Mucosa of rectum (tissue), 2 donors: ENCODE measurements at regions not wholly inside any gene's neighbourhood (a gene's known extent, or its start where the extent isn't known, plus 50 kb on each side); places are given as distances from the start of the nearest gene placed in this dataset.

ENCODE experiments used
- H3K27ac ChIP-seq, 2 donors: one replicate each; pipeline ENCODE4 v1.7.0; 2013; ENCODE audit warnings: inconsistent platforms in 2 of 2, low read depth in 2 of 2, low read length in 2 of 2
- H3K27me3 ChIP-seq, 2 donors: one replicate each; pipeline ENCODE4 v1.7.0; 2013; ENCODE audit warnings: low read length in 2 of 2; ENCODE audit not compliant: control insufficient read depth in 2 of 2, insufficient read depth in 2 of 2
- H3K36me3 ChIP-seq, 2 donors: one replicate each; pipeline ENCODE4 v1.7.0; 2013; ENCODE audit warnings: low read length in 2 of 2; ENCODE audit not compliant: control insufficient read depth in 2 of 2, insufficient read depth in 2 of 2
- H3K4me1 ChIP-seq, 2 donors: one replicate each; pipeline ENCODE4 v1.7.0; 2013; ENCODE audit warnings: low read length in 2 of 2, mild to moderate bottlenecking in 1 of 2; ENCODE audit not compliant: control insufficient read depth in 2 of 2, insufficient read depth in 2 of 2
- H3K4me3 ChIP-seq, 2 donors: one replicate each; pipeline ENCODE4 v1.7.0; 2013; ENCODE audit warnings: low read length in 2 of 2
- H3K9ac ChIP-seq, 2 donors: one replicate each; pipeline ENCODE4 v1.7.0; 2013; ENCODE audit warnings: low read length in 2 of 2, low read depth in 1 of 2, mild to moderate bottlenecking in 1 of 2
- H3K9me3 ChIP-seq, 2 donors: one replicate each; pipeline ENCODE4 v1.7.0; 2013; ENCODE audit warnings: low read length in 2 of 2; ENCODE audit not compliant: control insufficient read depth in 2 of 2
- donor health status: healthy.
- donor health status: Normal muscosa, but diverticular disease.

DNA sequence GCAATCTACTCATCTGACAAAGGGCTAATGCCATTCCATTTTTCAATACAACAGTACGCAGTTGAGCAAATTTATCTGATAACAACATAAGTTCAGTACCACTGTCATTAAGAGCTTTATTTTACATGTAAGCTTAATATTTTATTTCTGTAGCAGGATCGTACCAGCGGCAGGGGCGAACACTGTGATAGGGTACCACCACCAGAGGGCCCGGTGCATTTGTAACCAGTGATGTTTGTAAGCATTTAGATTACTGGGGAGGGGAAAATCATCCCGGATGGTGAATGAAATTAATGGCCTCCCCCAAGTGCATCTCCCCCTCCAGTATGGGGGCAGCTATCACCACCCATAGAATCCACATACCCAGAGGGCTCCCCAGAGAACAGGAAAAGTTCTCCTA, 179.0 kb downstream of the ADGRA3 start:
- H3K4me1 ChIP-seq: no peaks in the 10 kb centered on the region
- no peaks in the 10 kb centered on the region for H3K36me3 ChIP-seq
- H3K27me3 ChIP-seq: no peaks in the 10 kb centered on the region
- no peak overlapping the region for H3K9ac ChIP-seq
- no peak overlapping the region for H3K27ac ChIP-seq
- no peaks in the 10 kb centered on the region for H3K9me3 ChIP-seq
- no peak overlapping the region for H3K4me3 ChIP-seq

DNA sequence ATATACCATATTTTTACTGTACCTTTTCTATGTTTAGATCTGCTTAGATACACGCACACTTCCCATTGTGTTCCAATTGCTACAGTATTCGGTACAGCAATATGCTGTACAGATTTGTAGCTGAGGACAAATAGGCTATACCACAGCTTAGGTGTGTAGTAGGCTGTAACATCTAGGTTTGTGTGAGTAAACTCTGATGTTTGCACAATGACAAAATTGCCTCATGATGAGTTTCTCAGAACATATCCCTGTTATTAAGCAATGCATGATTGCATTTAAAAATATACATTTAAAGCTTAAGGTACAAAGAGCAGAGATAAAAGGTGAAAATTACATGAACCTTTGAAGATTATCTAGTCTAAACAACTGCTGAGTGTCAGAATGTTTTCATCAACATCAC, 181.7 kb downstream of the ADGRA3 start:
- H3K4me3 ChIP-seq: no peak overlapping the region
- H3K27me3 ChIP-seq: no peaks in the 10 kb centered on the region

DNA sequence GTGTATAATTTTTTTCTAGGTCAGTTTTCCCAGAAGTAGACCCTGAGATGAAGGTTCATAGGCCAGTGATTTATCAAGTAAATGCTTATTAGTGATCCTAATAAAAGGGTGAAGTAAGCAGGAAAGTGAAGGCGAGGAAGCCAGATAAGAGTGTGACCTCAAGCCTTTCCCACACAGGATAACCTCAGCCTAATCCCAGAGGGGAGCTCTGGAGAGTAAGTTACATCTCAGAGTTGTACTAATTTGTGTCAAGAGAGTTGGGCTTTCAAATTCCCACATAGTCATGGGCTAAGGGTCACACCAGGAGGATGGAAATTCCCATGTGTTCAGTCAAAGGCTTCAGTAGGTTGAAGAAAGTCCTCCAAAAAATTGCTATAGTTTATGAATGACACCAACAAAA, 191.4 kb downstream of the ADGRA3 start:
- H3K27me3 ChIP-seq: no peaks in the 10 kb centered on the region

More for the DNA sequence above, 181.7 kb downstream of the ADGRA3 start:
- Histone ChIP-seq H3K4me1 (no peaks in the 10 kb centered on the region), H3K9me3 (no peaks in the 10 kb centered on the region), H3K27ac (no peak overlapping the region), H3K9ac (no peak overlapping the region), H3K36me3 (no peaks in the 10 kb centered on the region)

DNA sequence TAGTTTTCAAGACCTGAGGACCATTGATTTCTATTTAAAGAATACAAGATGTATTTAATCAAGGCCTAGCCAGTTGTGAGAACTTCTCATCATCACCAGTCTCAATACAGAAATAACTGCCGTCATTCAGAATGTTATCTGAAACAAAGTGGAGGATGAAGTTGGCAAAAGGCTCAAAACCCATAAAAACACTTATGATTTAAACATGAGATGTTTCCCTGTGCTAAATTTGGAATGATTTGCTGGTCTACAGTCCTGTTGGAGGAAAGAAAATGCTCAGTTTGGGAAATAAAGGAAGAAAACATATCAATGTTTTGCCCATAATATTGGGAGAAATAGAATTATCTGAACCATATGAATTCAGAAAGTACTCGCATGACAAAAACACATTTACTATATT, 192.2 kb downstream of the ADGRA3 start:
- Histone ChIP-seq H3K27ac (no peak overlapping the region), H3K9me3 (no peaks in the 10 kb centered on the region), H3K4me1 (no peaks in the 10 kb centered on the region), H3K36me3 (no peaks in the 10 kb centered on the region), H3K4me3 (no peak overlapping the region), H3K27me3 (no peaks in the 10 kb centered on the region), H3K9ac (no peak overlapping the region)

More for the DNA sequence above, 191.4 kb downstream of the ADGRA3 start:
- H3K4me1 ChIP-seq: no peaks in the 10 kb centered on the region
- no peaks in the 10 kb centered on the region for H3K36me3 ChIP-seq
- no peak overlapping the region for H3K9ac ChIP-seq
- H3K9me3 ChIP-seq: no peaks in the 10 kb centered on the region
- no peak overlapping the region for H3K4me3 ChIP-seq
- no peak overlapping the region for H3K27ac ChIP-seq

DNA sequence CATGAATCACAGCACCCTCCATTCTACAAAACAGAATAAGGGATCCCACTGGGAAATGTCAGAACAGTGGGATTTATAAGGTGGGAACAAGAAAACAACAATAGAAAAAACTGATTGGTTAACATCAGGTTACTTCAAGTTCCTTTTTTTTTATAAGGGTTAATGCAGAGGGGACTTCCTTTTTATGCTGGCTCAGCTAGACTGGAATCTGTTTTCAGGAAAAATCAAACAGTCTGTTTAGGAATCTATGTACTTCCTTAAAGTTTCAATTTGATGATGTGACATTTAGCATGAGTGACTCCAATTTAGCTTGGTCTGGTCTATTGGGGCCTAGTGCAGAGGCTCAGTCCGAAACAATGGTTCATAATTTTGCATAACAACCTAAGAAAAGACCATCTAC, 192.9 kb downstream of the ADGRA3 start:
- Histone ChIP-seq H3K4me1 (no peaks in the 10 kb centered on the region), H3K9me3 (no peaks in the 10 kb centered on the region), H3K27ac (no peak overlapping the region), H3K36me3 (no peaks in the 10 kb centered on the region), H3K4me3 (no peak overlapping the region), H3K9ac (no peak overlapping the region), H3K27me3 (no peaks in the 10 kb centered on the region)

DNA sequence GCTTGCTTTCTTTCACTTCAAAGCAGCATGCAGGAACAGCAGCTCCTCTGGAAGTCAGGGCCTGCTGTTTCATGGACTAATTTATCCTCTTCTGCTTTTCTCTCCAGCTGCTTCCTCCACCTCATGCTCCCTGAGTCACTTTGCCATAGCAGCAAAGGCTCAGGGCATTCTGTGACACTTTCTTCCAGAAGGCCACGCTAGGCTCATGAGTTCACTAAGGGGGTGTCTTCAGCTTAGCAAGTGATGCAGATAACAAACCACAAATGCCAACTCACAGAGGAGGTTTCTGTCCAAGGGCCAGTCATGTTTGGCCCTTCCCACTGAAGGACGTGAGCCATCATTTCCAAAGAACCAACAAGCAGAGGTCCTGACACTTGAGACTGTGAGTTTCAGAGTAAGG, 200.2 kb downstream of the ADGRA3 start:
- Histone ChIP-seq H3K36me3 (no peaks in the 10 kb centered on the region), H3K9ac (no peak overlapping the region), H3K9me3 (no peaks in the 10 kb centered on the region), H3K27me3 (no peaks in the 10 kb centered on the region), H3K27ac (no peak overlapping the region), H3K4me3 (no peak overlapping the region), H3K4me1 (no peaks in the 10 kb centered on the region)

DNA sequence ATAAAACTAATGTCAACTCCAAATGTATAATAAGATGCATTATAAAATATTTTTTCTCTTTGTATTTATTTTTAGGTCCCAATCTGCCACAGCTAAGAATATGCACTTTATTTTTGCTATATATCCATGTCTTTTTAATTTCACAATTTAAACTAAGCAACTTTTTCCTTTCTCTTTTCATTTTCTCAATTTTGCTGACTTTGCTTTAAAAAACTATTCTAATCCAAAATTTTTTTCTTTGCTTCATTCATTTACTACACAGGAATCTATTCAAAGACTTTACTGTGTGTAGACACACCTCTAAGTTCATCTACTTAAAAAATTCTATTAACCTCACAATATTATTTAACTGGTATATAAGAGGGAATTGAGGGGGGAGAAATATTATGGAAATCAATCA, 201.9 kb downstream of the ADGRA3 start:
- Histone ChIP-seq H3K9me3 (no peaks in the 10 kb centered on the region), H3K9ac (no peak overlapping the region), H3K36me3 (no peaks in the 10 kb centered on the region), H3K27me3 (no peaks in the 10 kb centered on the region), H3K27ac (no peak overlapping the region), H3K4me3 (no peak overlapping the region), H3K4me1 (no peaks in the 10 kb centered on the region)

DNA sequence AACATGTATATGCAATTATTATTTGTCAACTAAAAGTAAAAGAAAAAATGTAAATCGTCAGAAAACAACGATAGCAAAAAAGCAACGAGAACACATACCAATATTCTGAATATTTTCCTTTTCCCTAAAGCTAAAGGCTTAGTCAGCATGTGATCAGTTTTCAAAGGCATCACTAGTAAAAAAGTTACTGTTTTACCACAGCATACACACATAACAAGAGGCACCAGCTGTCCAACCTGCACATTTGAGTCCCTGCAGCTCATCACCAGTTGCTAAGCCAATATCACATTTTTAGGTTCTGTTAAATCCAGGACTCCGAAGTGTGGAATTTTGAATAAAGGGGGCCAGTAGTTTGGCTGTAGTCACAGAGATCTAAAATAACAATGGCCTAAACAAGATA, 203.8 kb downstream of the ADGRA3 start:
- Histone ChIP-seq H3K27ac (no peak overlapping the region), H3K27me3 (no peaks in the 10 kb centered on the region), H3K9ac (no peak overlapping the region)

DNA sequence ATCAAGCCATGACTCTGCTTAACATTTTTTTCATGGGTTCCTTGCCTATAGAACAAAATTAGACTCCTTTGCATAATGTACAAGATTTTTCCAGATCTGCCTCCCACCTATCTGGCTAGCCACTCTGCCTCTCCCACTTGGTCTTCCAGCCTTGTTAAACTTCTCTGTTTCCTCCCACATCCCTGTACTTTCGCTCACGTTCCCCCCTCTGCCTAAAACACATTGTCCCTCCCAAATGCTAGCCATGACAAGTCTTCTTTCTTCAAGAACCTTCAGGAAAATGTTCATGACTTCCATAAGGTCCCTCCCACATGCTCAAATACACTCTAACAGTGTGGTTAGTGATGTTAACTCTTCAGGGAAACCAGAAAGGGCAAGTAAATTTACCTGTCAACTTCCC, 214.6 kb downstream of the ADGRA3 start:
- H3K9ac ChIP-seq: no peak overlapping the region
- H3K27me3 ChIP-seq: no peaks in the 10 kb centered on the region
- H3K9me3 ChIP-seq: no peaks in the 10 kb centered on the region
- H3K4me1 ChIP-seq: no peaks in the 10 kb centered on the region
- H3K27ac ChIP-seq: no peak overlapping the region
- no peaks in the 10 kb centered on the region for H3K36me3 ChIP-seq
- no peak overlapping the region for H3K4me3 ChIP-seq

More for the DNA sequence above, 203.8 kb downstream of the ADGRA3 start:
- Histone ChIP-seq H3K4me1 (no peaks in the 10 kb centered on the region), H3K4me3 (no peak overlapping the region), H3K36me3 (no peaks in the 10 kb centered on the region), H3K9me3 (no peaks in the 10 kb centered on the region)

DNA sequence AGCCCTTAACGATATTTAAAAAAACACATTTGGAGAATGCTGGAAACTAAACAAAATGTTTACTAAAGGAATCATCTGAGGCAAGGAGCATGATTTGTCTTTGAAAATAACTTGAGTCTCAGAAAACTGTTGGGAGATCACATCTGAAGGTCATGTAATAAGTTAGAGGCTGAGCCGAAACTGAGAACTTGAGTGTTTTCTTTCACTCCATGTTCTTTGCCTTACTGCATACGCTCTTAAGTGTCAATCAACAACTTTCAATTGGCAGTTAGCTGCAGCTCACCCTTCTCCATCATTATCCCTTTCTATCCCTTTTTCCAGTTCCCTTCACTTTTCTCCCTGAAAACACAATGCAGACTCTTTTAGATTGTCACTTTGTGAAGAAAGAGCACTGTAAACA, 216.2 kb downstream of the ADGRA3 start:
- Histone ChIP-seq H3K9ac (no peak overlapping the region), H3K4me1 (no peaks in the 10 kb centered on the region), H3K27me3 (no peaks in the 10 kb centered on the region), H3K9me3 (no peaks in the 10 kb centered on the region), H3K36me3 (no peaks in the 10 kb centered on the region), H3K27ac (no peak overlapping the region), H3K4me3 (no peak overlapping the region)

DNA sequence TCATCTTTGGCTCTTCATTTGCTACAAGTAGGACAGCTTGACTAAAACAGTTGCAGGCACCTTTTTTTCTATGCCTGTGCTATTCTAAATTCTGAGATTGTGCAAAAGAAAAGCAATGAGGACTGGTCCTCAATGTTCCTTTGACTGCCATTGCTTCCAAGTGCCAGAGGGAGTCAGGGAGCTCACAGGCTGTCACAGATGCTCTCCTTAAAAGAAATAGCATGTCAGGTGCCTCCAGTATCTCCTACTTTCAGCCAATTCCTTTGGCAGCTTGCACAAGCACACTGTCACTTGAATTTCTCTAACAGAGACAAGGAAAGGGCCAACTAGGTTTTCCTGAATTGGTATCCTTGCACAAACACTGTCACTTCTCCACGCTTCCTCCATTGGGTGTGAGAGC, 228.2 kb downstream of the ADGRA3 start:
- Histone ChIP-seq H3K4me3 (no peak overlapping the region), H3K9me3 (no peaks in the 10 kb centered on the region), H3K27ac (no peak overlapping the region), H3K36me3 (no peaks in the 10 kb centered on the region), H3K4me1 (no peaks in the 10 kb centered on the region), H3K27me3 (no peaks in the 10 kb centered on the region), H3K9ac (no peak overlapping the region)
